NCI-H460 (cell line): ENCODE measurements at regions not wholly inside any gene's neighbourhood (a gene's known extent, or its start where the extent isn't known, plus 50 kb on each side); places are given as distances from the start of the nearest gene placed in this dataset.
A peak's percentile ranks its signal among the peaks of the same experiment; 100 is the strongest.

ENCODE experiments used
- DNase-seq: peaks from one replicate; pipeline ENCODE4 v3.0.0-alpha.2; 2016; ENCODE audit warnings: low read depth; ENCODE audit errors: extremely low read depth

GRCh38 chr6:138577151-138577915 lies 78.0 kb upstream of the NHSL1 start:
- no peak for DNase-seq

GRCh38 chr6:138580040-138580439 lies 80.7 kb upstream of the NHSL1 start:
- no peak for DNase-seq

GRCh38 chr6:138580801-138581200 lies 81.5 kb upstream of the NHSL1 start:
- no peak for DNase-seq

- DNase-seq, result no peak
Measured at GRCh38 chr6:138582573-138582972, 83.3 kb upstream of the NHSL1 start.

- DNase-seq, result no peak
Measured at GRCh38 chr6:138586638-138587037, 87.3 kb upstream of the NHSL1 start.

- DNase-seq, result peak; percentile 68
Measured at GRCh38 chr6:138588805-138589434, 89.6 kb upstream of the NHSL1 start.

GRCh38 chr6:138590796-138591709 lies 91.8 kb upstream of the NHSL1 start:
- peak; percentile 76 for DNase-seq

GRCh38 chr6:138592749-138593123 lies 93.4 kb upstream of the NHSL1 start:
- DNase-seq, result no peak

GRCh38 chr6:138593124-138593877 lies 94.0 kb upstream of the NHSL1 start:
- peak; percentile 90 for DNase-seq

GRCh38 chr6:138593909-138594757 lies 94.8 kb upstream of the NHSL1 start:
- no peak for DNase-seq

- DNase-seq, result no peak
Measured at GRCh38 chr6:138594758-138595140, 95.5 kb upstream of the NHSL1 start.

- no peak for DNase-seq
Measured at GRCh38 chr6:138596126-138596525, 96.8 kb upstream of the NHSL1 start.

- no peak for DNase-seq
Measured at GRCh38 chr6:138596591-138596990, 97.3 kb upstream of the NHSL1 start.

GRCh38 chr6:138597336-138597735 lies 98.0 kb upstream of the NHSL1 start:
- no peak for DNase-seq

GRCh38 chr6:138598562-138599173 lies 99.4 kb upstream of the NHSL1 start:
- DNase-seq, result no peak

GRCh38 chr6:138600261-138600660 lies 101.0 kb upstream of the NHSL1 start:
- DNase-seq, result no peak

- no peak for DNase-seq
Measured at GRCh38 chr6:138600726-138601125, 101.4 kb upstream of the NHSL1 start.

- DNase-seq, result no peak
Measured at GRCh38 chr6:138601128-138601527, 101.8 kb upstream of the NHSL1 start.

- no peak for DNase-seq
Measured at GRCh38 chr6:138605958-138606357, 106.7 kb upstream of the NHSL1 start.
